MCF 10A (cell line): ENCODE measurements at regions not wholly inside any gene's neighbourhood (a gene's known extent, or its start where the extent isn't known, plus 50 kb on each side); places are given as distances from the start of the nearest gene placed in this dataset.
"Not testable (repeated sequence)": the region's sequence is repeated elsewhere in the genome, so short reads cannot be mapped to it uniquely, and the experiment has no call there.

Source experiments
- BruUV-seq: library from RNA; stranded (reverse); fragments of 400-500 nt; replicated peaks from 2 replicates; lab custom pipeline; 2021; lab: Mats Ljungman, UMichigan
- CTCF ChIA-PET: fragments of 300-600 bp; sonication (Branson Sonifier 250); formaldehyde crosslinking; extraction: SDS; loops from one replicate; lab custom pipeline; 2021; ENCODE audit warnings: antibody characterized with exemption, inconsistent platforms; lab: Yijun Ruan, JAX
- POLR2A ChIA-PET: fragments of 300-600, 350-650 bp; sonication (Branson Sonifier 250); formaldehyde crosslinking; extraction: SDS; loops from one replicate; lab custom pipeline; 2020; ENCODE audit warnings: antibody characterized with exemption, inconsistent platforms; lab: Yijun Ruan, JAX
- DNase-seq: peaks from one replicate; pipeline ENCODE4 v3.0.0-alpha.2; 2018; ENCODE audit not compliant: unreplicated experiment
- H3K27ac Mint-ChIP-seq: one replicate; pipeline ENCODE4 v1.8.0; 2022; ENCODE audit warnings: mild to moderate bottlenecking, low read depth, mixed read lengths; ENCODE audit not compliant: unreplicated experiment
- H3K27me3 Mint-ChIP-seq: one replicate; pipeline ENCODE4 v1.8.0; 2022; ENCODE audit warnings: mixed read lengths; ENCODE audit not compliant: insufficient read depth, unreplicated experiment
- H3K36me3 Mint-ChIP-seq: one replicate; pipeline ENCODE4 v1.8.0; 2022; ENCODE audit warnings: mild to moderate bottlenecking, moderate library complexity, mixed read lengths; ENCODE audit not compliant: insufficient read depth, unreplicated experiment
- H3K4me1 Mint-ChIP-seq: one replicate; pipeline ENCODE4 v1.8.0; 2022; ENCODE audit warnings: mixed read lengths; ENCODE audit not compliant: insufficient read depth, unreplicated experiment
- H3K4me3 Mint-ChIP-seq: one replicate; pipeline ENCODE4 v1.8.0; 2022; ENCODE audit warnings: mild to moderate bottlenecking, moderate library complexity, mixed read lengths; ENCODE audit not compliant: unreplicated experiment
- H3K9me3 Mint-ChIP-seq: one replicate; pipeline ENCODE4 v1.8.0; 2022; ENCODE audit warnings: mixed read lengths; ENCODE audit not compliant: unreplicated experiment
- CTCF ChIP-seq: fragments of 200-600 bp; IDR thresholded peaks from one replicate; pipeline ENCODE4 v1.8.0; 2022; ENCODE audit warnings: antibody characterized with exemption, mild to moderate bottlenecking; ENCODE audit not compliant: unreplicated experiment
- intact Hi-C: fragments of 100-400 bp; cut with micrococcal nuclease; formaldehyde crosslinking; loops from 2 replicates; pipeline ENCODE4 v1.14.1; 2022

DNA sequence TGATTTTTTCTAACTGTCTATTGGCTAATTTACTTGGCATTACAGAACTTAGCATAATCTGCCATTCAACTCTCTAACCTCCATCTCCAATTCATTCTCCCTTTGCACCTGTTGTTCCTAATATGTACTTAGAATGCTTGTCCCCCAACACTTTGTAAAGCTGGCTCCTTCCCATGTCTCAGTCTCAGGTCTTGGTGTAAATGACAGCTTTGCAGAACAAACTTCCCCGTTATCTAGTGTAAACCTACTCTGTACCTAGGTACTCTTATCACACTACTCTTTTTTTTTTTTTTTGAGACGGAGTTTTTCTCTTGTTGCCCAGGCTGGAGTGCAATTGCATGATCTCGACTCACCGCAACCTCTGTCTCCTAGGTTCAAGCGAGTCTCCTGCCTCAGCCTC, 77.2 kb upstream of the CTNNA1 start:
- POLR2A ChIA-PET, result no interaction called here
- Mint-ChIP-seq H3K27ac (no peak overlapping the region), H3K9me3 (no peaks in the 10 kb centered on the region), H3K27me3 (peaks cover 3% of the 10 kb centered on the region), H3K4me1 (no peaks in the 10 kb centered on the region), H3K4me3 (no peak overlapping the region), H3K36me3 (no peaks in the 10 kb centered on the region)
- TF ChIP-seq CTCF, result no peak
- intact Hi-C loops, result no loop called here
- DNase-seq, result no peak
- CTCF ChIA-PET, result interaction anchor here (0.6 kb wide), 1 partner anchor 97 kb away, joined by 3 read pairs; no protein-coding TSS in a partner anchor
- BruUV-seq, result no TSS peak

DNA sequence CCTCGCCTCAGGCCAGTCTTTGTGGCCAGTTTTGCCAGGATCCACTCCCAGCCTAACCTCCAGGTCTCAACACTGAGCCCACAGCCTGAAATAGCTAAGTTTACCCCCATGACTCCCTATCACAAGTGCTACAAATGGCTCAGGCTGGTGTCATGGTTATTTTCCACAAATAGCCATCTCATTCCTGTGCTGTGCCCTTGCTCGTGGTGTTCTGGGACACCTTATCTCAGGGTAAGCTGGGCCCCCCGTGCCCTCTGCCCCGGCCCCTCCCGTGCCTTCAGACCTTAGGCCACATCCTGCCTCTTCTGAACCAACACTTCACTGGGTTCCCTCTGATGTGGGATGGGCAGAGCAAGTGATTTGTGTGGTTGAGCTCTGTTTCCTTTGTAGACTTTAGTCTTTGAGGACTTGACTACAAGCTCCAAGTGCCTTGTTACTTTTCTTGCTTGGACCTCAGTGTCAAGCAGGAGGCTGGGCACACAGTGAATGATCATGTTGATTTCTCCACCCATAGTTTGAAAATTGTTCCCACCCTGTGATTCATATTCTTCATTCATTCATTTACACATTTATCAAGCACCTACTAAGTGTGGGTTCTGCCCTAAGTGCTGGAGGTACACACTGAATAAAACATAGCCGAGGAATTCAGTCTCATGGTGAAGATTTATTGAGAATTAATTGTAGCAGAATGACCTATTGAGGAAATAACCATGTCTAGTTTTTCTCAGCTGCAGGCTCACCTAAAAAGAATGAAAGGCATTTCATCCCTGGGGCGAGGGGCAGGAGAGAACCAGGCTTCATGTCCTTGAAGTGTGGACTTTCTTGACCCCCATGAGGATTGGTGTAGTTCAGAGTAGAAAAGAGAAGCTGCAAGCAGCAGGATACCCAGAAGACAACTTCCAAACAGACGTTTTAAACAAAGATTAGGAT, 84.5 kb upstream of the CTNNA1 start:
- no peak overlapping the region for H3K4me3 Mint-ChIP-seq
- ChIA-PET POLR2A (no interaction called here), CTCF (interaction anchor here (0.6 to 0.7 kb wide), 4 partner anchors 10 to 229 kb away, joined by 3 read pairs; no protein-coding TSS in a partner anchor)
- TF ChIP-seq CTCF, result no peak
- intact Hi-C loops, result no loop called here
- no peak overlapping the region for H3K27ac Mint-ChIP-seq
- H3K27me3 Mint-ChIP-seq, result no peaks in the 10 kb centered on the region
- BruUV-seq, result no TSS peak
- H3K4me1 Mint-ChIP-seq, result peaks cover 26% of the 10 kb centered on the region
- DNase-seq, result no peak
- H3K36me3 Mint-ChIP-seq, result no peaks in the 10 kb centered on the region
- H3K9me3 Mint-ChIP-seq, result no peaks in the 10 kb centered on the region

DNA sequence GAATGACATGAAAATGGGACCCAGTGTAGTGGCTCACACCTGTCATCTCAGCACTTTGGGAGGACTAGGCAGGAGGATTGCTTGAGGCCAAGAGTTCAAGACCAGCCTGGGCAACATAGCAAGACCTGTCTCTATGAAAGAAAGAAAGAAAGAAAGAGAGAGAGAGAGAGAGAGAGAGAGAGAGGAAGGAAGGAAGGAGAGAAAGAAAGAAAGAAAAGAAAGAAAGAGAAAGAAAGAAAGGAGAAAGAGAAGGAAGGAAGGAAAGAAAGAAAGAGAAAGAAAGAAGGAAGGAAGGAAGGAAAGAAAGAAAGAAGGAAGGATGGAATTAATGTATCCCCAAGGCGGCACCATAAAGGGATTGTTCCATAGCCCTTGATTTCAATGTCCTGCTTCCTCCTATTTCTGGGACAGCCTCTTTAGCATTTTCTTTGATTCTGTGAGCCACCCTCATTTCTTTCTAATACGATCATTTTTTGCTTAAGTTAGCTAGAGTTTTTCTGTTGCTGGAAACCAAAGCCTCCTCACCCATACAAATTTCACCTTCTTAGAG, 85.4 kb upstream of the CTNNA1 start:
- POLR2A ChIA-PET, result not testable (repeated sequence)

GRCh38 chr5:138666226-138666742, 86.9 kb upstream of the CTNNA1 start:
- ChIA-PET POLR2A (interaction anchor here (1.3 kb wide), 1 partner anchor 13 kb away, joined by 4 read pairs; no protein-coding TSS in a partner anchor), CTCF (interaction anchor here (0.6 to 1.1 kb wide), 3 partner anchors 12 to 88 kb away, joined by 3 to 4 read pairs (median 3); no protein-coding TSS in a partner anchor)
- no peaks in the 10 kb centered on the region for H3K27me3 Mint-ChIP-seq
- H3K36me3 Mint-ChIP-seq, result no peaks in the 10 kb centered on the region
- DNase-seq, result no peak
- H3K4me3 Mint-ChIP-seq, result no peak overlapping the region
- BruUV-seq, result no TSS peak
- H3K4me1 Mint-ChIP-seq, result peaks cover 36% of the 10 kb centered on the region
- intact Hi-C loops, result no loop called here
- H3K27ac Mint-ChIP-seq, result no peak overlapping the region
- H3K9me3 Mint-ChIP-seq, result no peaks in the 10 kb centered on the region
- no peak for TF ChIP-seq CTCF

More for the DNA sequence above, 85.4 kb upstream of the CTNNA1 start:
- H3K27ac Mint-ChIP-seq, H3K27me3 Mint-ChIP-seq, BruUV-seq, intact Hi-C loops, H3K36me3 Mint-ChIP-seq, H3K4me3 Mint-ChIP-seq, DNase-seq, H3K9me3 Mint-ChIP-seq: not testable (repeated sequence)
- peaks cover 35% of the 10 kb centered on the region for H3K4me1 Mint-ChIP-seq
- CTCF ChIA-PET, result interaction anchor here (0.6 kb wide), 1 partner anchor 11 kb away, joined by 3 read pairs; no protein-coding TSS in a partner anchor
